Neural progenitor cell (in vitro differentiated cells): ENCODE measurements at regions not wholly inside any gene's neighbourhood (a gene's known extent, or its start where the extent isn't known, plus 50 kb on each side); places are given as distances from the start of the nearest gene placed in this dataset.

Source experiments
- DNase-seq: peaks from one replicate; pipeline ENCODE4 v3.0.0-alpha.2; 2016; ENCODE audit warnings: low spot score
- H2AFZ ChIP-seq: fragments of 200-600 bp; sonication (generic); replicated peaks from 2 replicates; pipeline ENCODE4 v1.6.1; 2016; ENCODE audit warnings: antibody characterized with exemption
- H3F3A ChIP-seq: fragments of 200-600 bp; sonication (generic); 2 replicates; pipeline ENCODE4 v1.6.1; 2016; ENCODE audit warnings: antibody characterized with exemption, low read depth
- H3K27ac ChIP-seq: fragments of 200-600 bp; sonication (generic); 2 replicates; pipeline ENCODE4 v1.5.1; 2016; ENCODE audit warnings: mild to moderate bottlenecking
- H3K27me3 ChIP-seq: fragments of 200-600 bp; sonication (generic); 2 replicates; pipeline ENCODE4 v1.6.1; 2016; ENCODE audit warnings: mild to moderate bottlenecking, moderate library complexity
- H3K36me3 ChIP-seq: fragments of 200-600 bp; sonication (generic); 2 replicates; pipeline ENCODE4 v1.5.1; 2016
- H3K4me1 ChIP-seq: fragments of 200-600 bp; sonication (generic); 2 replicates; pipeline ENCODE4 v1.6.1; 2016; ENCODE audit warnings: mixed run types
- H3K4me2 ChIP-seq: fragments of 200-600 bp; sonication (generic); 2 replicates; pipeline ENCODE4 v1.6.1; 2016
- H3K4me3 ChIP-seq: fragments of 200-600 bp; sonication (generic); 2 replicates; pipeline ENCODE4 v1.5.1; 2016
- H3K79me2 ChIP-seq: fragments of 200-600 bp; sonication (generic); 2 replicates; pipeline ENCODE4 v1.6.1; 2016; ENCODE audit warnings: low read depth
- H3K9ac ChIP-seq: fragments of 200-600 bp; sonication (generic); 2 replicates; pipeline ENCODE4 v1.6.1; 2016
- H3K9me3 ChIP-seq: fragments of 200-600 bp; sonication (generic); 2 replicates; pipeline ENCODE4 v1.5.1; 2016; ENCODE audit warnings: low read depth
- H4K20me1 ChIP-seq: fragments of 200-600 bp; sonication (generic); 2 replicates; pipeline ENCODE4 v1.6.1; 2016; ENCODE audit warnings: low read depth
- H3K27ac Mint-ChIP-seq: 3 replicates; pipeline ENCODE4 v1.8.0; 2021; ENCODE audit warnings: mixed read lengths
- H3K27me3 Mint-ChIP-seq: 2 replicates; pipeline ENCODE4 v1.8.0; 2022; ENCODE audit warnings: low read depth, mild to moderate bottlenecking, inconsistent platforms, moderate library complexity, mixed read lengths; ENCODE audit not compliant: insufficient read depth
- H3K36me3 Mint-ChIP-seq: 3 replicates; pipeline ENCODE4 v1.8.0; 2021; ENCODE audit warnings: mixed read lengths
- H3K4me1 Mint-ChIP-seq: 3 replicates; pipeline ENCODE4 v1.8.0; 2021; ENCODE audit warnings: mixed read lengths
- H3K4me3 Mint-ChIP-seq: 3 replicates; pipeline ENCODE4 v1.8.0; 2021; ENCODE audit warnings: mild to moderate bottlenecking, moderate library complexity, mixed read lengths
- H3K9me3 Mint-ChIP-seq: 3 replicates; pipeline ENCODE4 v1.8.0; 2020; ENCODE audit warnings: mixed read lengths
- EZH2 ChIP-seq: fragments of 200-600 bp; sonication (generic); IDR thresholded peaks from 2 replicates; pipeline ENCODE4 v1.6.1; 2017; ENCODE audit warnings: antibody characterized with exemption, mild to moderate bottlenecking, moderate library complexity
- EZH2phosphoT487 ChIP-seq: fragments of 200-600 bp; sonication (generic); IDR thresholded peaks from 2 replicates; pipeline ENCODE4 v1.6.1; 2017; ENCODE audit warnings: antibody characterized with exemption
- TF ChIP-seq, protein P1 (sequence below): fragments of 200-600 bp; sonication (generic); IDR thresholded peaks from 2 replicates; pipeline ENCODE4 v1.5.1; 2017; ENCODE audit warnings: antibody characterized with exemption, mild to moderate bottlenecking

DNA sequence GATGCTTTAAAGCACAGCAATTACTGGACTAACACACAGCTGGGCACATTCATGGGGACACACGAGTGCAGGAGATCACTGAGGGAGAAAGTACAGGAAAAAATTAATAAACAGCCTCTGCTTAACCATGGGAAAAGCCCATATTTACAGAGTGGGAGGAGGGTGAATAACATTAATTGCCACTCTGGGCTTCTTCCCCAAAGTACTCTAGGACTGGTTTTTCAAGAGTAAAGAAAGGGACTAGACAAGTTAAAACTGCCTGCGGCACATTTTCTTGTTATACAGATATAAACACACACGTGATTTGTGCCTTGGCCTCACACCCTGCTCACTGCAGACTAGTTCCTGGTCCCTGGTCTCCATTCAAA, 179.7 kb upstream of the TET2 start:
- H3K36me3 Mint-ChIP-seq = no peaks in the 10 kb centered on the region
- DNase-seq = no peak
- Histone ChIP-seq H3K9ac (no peak overlapping the region), H3K36me3 (no peaks in the 10 kb centered on the region), H2AFZ (no peak overlapping the region), H3K79me2 (no peaks in the 10 kb centered on the region), H3K27me3 (no peaks in the 10 kb centered on the region), H4K20me1 (no peaks in the 10 kb centered on the region), H3K4me3 (no peak overlapping the region), H3K27ac (no peak overlapping the region), H3K9me3 (no peaks in the 10 kb centered on the region), H3F3A (no peaks in the 10 kb centered on the region), H3K4me1 (no peaks in the 10 kb centered on the region), H3K4me2 (no peak overlapping the region)
- H3K4me1 Mint-ChIP-seq = peaks cover 2% of the 10 kb centered on the region
- TF ChIP-seq, protein P1, sequence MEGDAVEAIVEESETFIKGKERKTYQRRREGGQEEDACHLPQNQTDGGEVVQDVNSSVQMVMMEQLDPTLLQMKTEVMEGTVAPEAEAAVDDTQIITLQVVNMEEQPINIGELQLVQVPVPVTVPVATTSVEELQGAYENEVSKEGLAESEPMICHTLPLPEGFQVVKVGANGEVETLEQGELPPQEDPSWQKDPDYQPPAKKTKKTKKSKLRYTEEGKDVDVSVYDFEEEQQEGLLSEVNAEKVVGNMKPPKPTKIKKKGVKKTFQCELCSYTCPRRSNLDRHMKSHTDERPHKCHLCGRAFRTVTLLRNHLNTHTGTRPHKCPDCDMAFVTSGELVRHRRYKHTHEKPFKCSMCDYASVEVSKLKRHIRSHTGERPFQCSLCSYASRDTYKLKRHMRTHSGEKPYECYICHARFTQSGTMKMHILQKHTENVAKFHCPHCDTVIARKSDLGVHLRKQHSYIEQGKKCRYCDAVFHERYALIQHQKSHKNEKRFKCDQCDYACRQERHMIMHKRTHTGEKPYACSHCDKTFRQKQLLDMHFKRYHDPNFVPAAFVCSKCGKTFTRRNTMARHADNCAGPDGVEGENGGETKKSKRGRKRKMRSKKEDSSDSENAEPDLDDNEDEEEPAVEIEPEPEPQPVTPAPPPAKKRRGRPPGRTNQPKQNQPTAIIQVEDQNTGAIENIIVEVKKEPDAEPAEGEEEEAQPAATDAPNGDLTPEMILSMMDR = no peak
- no peak for TF ChIP-seq EZH2phosphoT487
- TF ChIP-seq EZH2 = no peak
- H3K27ac Mint-ChIP-seq = no peak overlapping the region
- no peaks in the 10 kb centered on the region for H3K27me3 Mint-ChIP-seq
- no peak overlapping the region for H3K4me3 Mint-ChIP-seq
- no peaks in the 10 kb centered on the region for H3K9me3 Mint-ChIP-seq

GRCh38 chr4:104969394-104970082, 177.1 kb upstream of the TET2 start:
- Histone ChIP-seq H3K27me3 (no peaks in the 10 kb centered on the region), H3K36me3 (no peaks in the 10 kb centered on the region), H3K4me3 (no peak overlapping the region), H2AFZ (no peak overlapping the region), H3K9me3 (no peaks in the 10 kb centered on the region), H3K4me1 (no peaks in the 10 kb centered on the region), H3K9ac (no peak overlapping the region), H4K20me1 (no peaks in the 10 kb centered on the region), H3F3A (no peaks in the 10 kb centered on the region), H3K79me2 (no peaks in the 10 kb centered on the region), H3K27ac (no peak overlapping the region), H3K4me2 (no peak overlapping the region)
- H3K36me3 Mint-ChIP-seq = no peaks in the 10 kb centered on the region
- no peaks in the 10 kb centered on the region for H3K9me3 Mint-ChIP-seq
- no peak overlapping the region for H3K4me3 Mint-ChIP-seq
- no peaks in the 10 kb centered on the region for H3K27me3 Mint-ChIP-seq
- no peak for DNase-seq
- H3K27ac Mint-ChIP-seq = no peak overlapping the region
- no peak for TF ChIP-seq EZH2phosphoT487
- TF ChIP-seq, protein P1 = no peak
- TF ChIP-seq EZH2 = no peak
- H3K4me1 Mint-ChIP-seq = peaks cover 5% of the 10 kb centered on the region

DNA sequence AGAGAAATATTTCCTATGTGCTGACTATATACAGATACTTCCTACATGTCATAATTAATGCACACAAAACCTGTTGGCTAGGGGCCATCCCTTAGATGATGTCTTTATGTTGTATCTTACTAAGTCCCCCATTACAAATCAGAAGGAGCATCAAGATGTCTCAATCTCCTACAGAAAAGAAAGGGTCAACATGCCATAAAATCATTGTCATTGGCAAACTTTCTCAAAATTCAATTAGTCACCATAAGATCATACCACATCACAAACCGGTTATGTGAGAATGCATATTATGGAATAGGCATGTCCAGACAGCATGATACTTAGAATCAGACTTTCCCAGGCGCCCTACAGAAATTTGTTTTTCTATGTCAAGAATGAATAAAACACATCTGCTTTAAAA, 175.2 kb upstream of the TET2 start:
- no peaks in the 10 kb centered on the region for H3K9me3 Mint-ChIP-seq
- DNase-seq = no peak
- Histone ChIP-seq H3K4me1 (no peaks in the 10 kb centered on the region), H3K36me3 (no peaks in the 10 kb centered on the region), H3K9me3 (no peaks in the 10 kb centered on the region), H3K4me3 (no peak overlapping the region), H3F3A (no peaks in the 10 kb centered on the region), H3K9ac (no peak overlapping the region), H4K20me1 (no peaks in the 10 kb centered on the region), H3K79me2 (no peaks in the 10 kb centered on the region), H3K27me3 (no peaks in the 10 kb centered on the region), H3K27ac (no peak overlapping the region), H2AFZ (no peak overlapping the region), H3K4me2 (no peak overlapping the region)
- peaks cover 5% of the 10 kb centered on the region for H3K4me1 Mint-ChIP-seq
- H3K27me3 Mint-ChIP-seq = no peaks in the 10 kb centered on the region
- no peak overlapping the region for H3K4me3 Mint-ChIP-seq
- H3K27ac Mint-ChIP-seq = no peak overlapping the region
- no peaks in the 10 kb centered on the region for H3K36me3 Mint-ChIP-seq
- no peak for TF ChIP-seq EZH2phosphoT487
- TF ChIP-seq EZH2 = no peak
- TF ChIP-seq, protein P1 = no peak
